HT-29 (cell line): ENCODE measurements at regions not wholly inside any gene's neighbourhood (a gene's known extent, or its start where the extent isn't known, plus 50 kb on each side); places are given as distances from the start of the nearest gene placed in this dataset.
"Not testable (repeated sequence)": the region's sequence is repeated elsewhere in the genome, so short reads cannot be mapped to it uniquely, and the experiment has no call there.

ENCODE experiments used
- DNase-seq: peaks from one replicate; pipeline ENCODE4 v3.0.0-alpha.2; 2015; ENCODE audit warnings: low spot score

- DNase-seq = no peak
Measured at GRCh38 chr2:166831930-166832329, 56.4 kb upstream of the XIRP2 start.

GRCh38 chr2:166825914-166826313 lies 62.4 kb upstream of the XIRP2 start:
- no peak for DNase-seq

GRCh38 chr2:166814335-166814734 lies 73.9 kb upstream of the XIRP2 start:
- no peak for DNase-seq

- DNase-seq = no peak
Measured at GRCh38 chr2:166812166-166812891, 76.0 kb upstream of the XIRP2 start.

- DNase-seq = no peak
Measured at GRCh38 chr2:166805753-166806152, 82.5 kb upstream of the XIRP2 start.

GRCh38 chr2:166803373-166804000 lies 84.8 kb upstream of the XIRP2 start:
- no peak for DNase-seq

GRCh38 chr2:166802475-166802874 lies 85.8 kb upstream of the XIRP2 start:
- DNase-seq = no peak

- DNase-seq = no peak
Measured at GRCh38 chr2:166792808-166793207, 95.5 kb upstream of the XIRP2 start.

- no peak for DNase-seq
Measured at GRCh38 chr2:166786707-166787106, 101.6 kb upstream of the XIRP2 start.

- no peak for DNase-seq
Measured at GRCh38 chr2:166784296-166784946, 103.9 kb upstream of the XIRP2 start.

- no peak for DNase-seq
Measured at GRCh38 chr2:166775176-166775575, 113.1 kb upstream of the XIRP2 start.

GRCh38 chr2:166773308-166773949 lies 114.9 kb upstream of the XIRP2 start:
- DNase-seq = no peak

- DNase-seq = no peak
Measured at GRCh38 chr2:166768393-166769123, 119.7 kb upstream of the XIRP2 start.

- not testable (repeated sequence) for DNase-seq
Measured at GRCh38 chr2:166766769-166767322, 121.4 kb upstream of the XIRP2 start.

- no peak for DNase-seq
Measured at GRCh38 chr2:166766220-166766619, 122.1 kb upstream of the XIRP2 start.

- DNase-seq = no peak
Measured at GRCh38 chr2:166765141-166765540, 123.1 kb upstream of the XIRP2 start.

GRCh38 chr2:166764702-166765101 lies 123.6 kb upstream of the XIRP2 start:
- no peak for DNase-seq

- no peak for DNase-seq
Measured at GRCh38 chr2:166764216-166764615, 124.1 kb upstream of the XIRP2 start.

GRCh38 chr2:166762746-166763145 lies 125.5 kb upstream of the XIRP2 start:
- DNase-seq = no peak

GRCh38 chr2:166758956-166759355 lies 129.3 kb upstream of the XIRP2 start:
- no peak for DNase-seq

- no peak for DNase-seq
Measured at GRCh38 chr2:166750624-166751023, 137.7 kb upstream of the XIRP2 start.
